Liver (tissue), 8 donors: ENCODE measurements at regions not wholly inside any gene's neighbourhood (a gene's known extent, or its start where the extent isn't known, plus 50 kb on each side); places are given as distances from the start of the nearest gene placed in this dataset.

Source experiments
- DNase-seq: peaks from one replicate; pipeline ENCODE4 v3.0.0-alpha.2; 2017; ENCODE audit warnings: low spot score
- H3K27ac ChIP-seq, 2 donors: one replicate each; pipeline ENCODE4 v1.7.0; 2013; ENCODE audit warnings: inconsistent platforms in 2 of 2, low read length in 2 of 2, control low read depth in 1 of 2, low read depth in 1 of 2, mild to moderate bottlenecking in 1 of 2
- H3K27me3 ChIP-seq, 4 donors: one replicate each; pipeline versions ENCODE4 v1.6.1 to v1.7.0; 2013; ENCODE audit warnings: low read length in 3 of 4, inconsistent platforms in 1 of 4, mild to moderate bottlenecking in 1 of 4, moderate library complexity in 1 of 4; ENCODE audit not compliant: control insufficient read depth in 4 of 4, insufficient read depth in 4 of 4
- H3K36me3 ChIP-seq, 4 donors: one replicate each; pipeline versions ENCODE4 v1.6.1 to v1.7.0; 2013; ENCODE audit warnings: low read length in 3 of 4, mild to moderate bottlenecking in 3 of 4, low read depth in 1 of 4, moderate library complexity in 1 of 4; ENCODE audit not compliant: control insufficient read depth in 4 of 4, insufficient read depth in 3 of 4
- H3K4me1 ChIP-seq, 4 donors: one replicate each; pipeline versions ENCODE4 v1.6.1 to v1.7.0; 2013; ENCODE audit warnings: low read length in 3 of 4, mild to moderate bottlenecking in 3 of 4, moderate library complexity in 1 of 4; ENCODE audit not compliant: control insufficient read depth in 4 of 4, insufficient read depth in 4 of 4
- H3K4me3 ChIP-seq, 3 donors: one replicate each; pipeline versions ENCODE4 v1.6.1 to v1.7.0; 2013; ENCODE audit warnings: low read length in 3 of 3, control low read depth in 1 of 3, low read depth in 1 of 3, mild to moderate bottlenecking in 1 of 3
- H3K9ac ChIP-seq, 2 donors: one replicate each; pipeline ENCODE4 v1.7.0; 2013; ENCODE audit warnings: low read length in 2 of 2, mild to moderate bottlenecking in 2 of 2, moderate library complexity in 2 of 2, control low read depth in 1 of 2, low read depth in 1 of 2
- H3K9me3 ChIP-seq, 4 donors: one replicate each; pipeline versions ENCODE4 v1.6.1 to v1.7.0; 2013; ENCODE audit warnings: low read length in 3 of 4; ENCODE audit not compliant: control insufficient read depth in 4 of 4
- EGR1 ChIP-seq, 2 donors: IDR thresholded peaks; 2 replicates each; pipeline ENCODE4 v1.6.1; 2016 to 2018; ENCODE audit warnings: antibody characterized with exemption in 2 of 2, low read depth in 2 of 2
- HNF4A ChIP-seq, 2 donors: conservative IDR thresholded peaks; 2 replicates each; pipeline ENCODE4 v1.6.1; 2016; ENCODE audit warnings: antibody characterized with exemption in 2 of 2, mild to moderate bottlenecking in 2 of 2
- HNF4G ChIP-seq: IDR thresholded peaks from 2 replicates; pipeline ENCODE4 v1.6.1; 2016; ENCODE audit warnings: antibody characterized with exemption
- NR2F2 ChIP-seq: IDR thresholded peaks from 2 replicates; pipeline ENCODE4 v1.6.1; 2016; ENCODE audit warnings: antibody characterized with exemption
- RAD21 ChIP-seq, 2 donors: IDR thresholded peaks; 2 replicates each; pipeline ENCODE4 v1.6.1; 2016; ENCODE audit warnings: antibody characterized with exemption in 2 of 2, mild to moderate bottlenecking in 2 of 2
- RXRA ChIP-seq, 2 donors: IDR thresholded peaks; 2 replicates each; pipeline ENCODE4 v1.6.1; 2017 to 2018; ENCODE audit warnings: antibody characterized with exemption in 2 of 2, mild to moderate bottlenecking in 1 of 2
- SP1 ChIP-seq: IDR thresholded peaks from 2 replicates; pipeline ENCODE4 v1.6.1; 2018; ENCODE audit warnings: antibody characterized with exemption, mild to moderate bottlenecking
- YY1 ChIP-seq: IDR thresholded peaks from 2 replicates; pipeline ENCODE4 v1.6.1; 2016; ENCODE audit warnings: antibody characterized with exemption, mild to moderate bottlenecking
- WGBS: extraction: QIAGEN DNeasy Blood & Tissue Kit; methylation state at CpG from one replicate; pipeline ENCODE4 v1.1.7; 2013; 5-methylcytosine and 5-hydroxymethylcytosine counted together
- TF ChIP-seq, protein P1 (sequence below): IDR thresholded peaks from 2 replicates; pipeline ENCODE4 v1.6.1; 2016; ENCODE audit warnings: antibody characterized with exemption
- TF ChIP-seq, protein P2 (sequence below): IDR thresholded peaks from 2 replicates; pipeline ENCODE4 v1.6.1; 2016; ENCODE audit warnings: antibody characterized with exemption
- TF ChIP-seq, protein P3 (sequence below): fragments of 150-350 bp; IDR thresholded peaks from 2 replicates; pipeline ENCODE4 v1.5.1; 2017; ENCODE audit warnings: improper control_type of control experiment, low read depth, low read length; ENCODE audit not compliant: missing input control
- TF ChIP-seq, protein P4 (sequence below): IDR thresholded peaks from 2 replicates; pipeline ENCODE4 v1.6.1; 2016; ENCODE audit warnings: antibody characterized with exemption
- donor health status: healthy.
- donor health status: healthy.
- donor health status: healthy.
- donor health status: healthy.
- donor health status: healthy.

DNA sequence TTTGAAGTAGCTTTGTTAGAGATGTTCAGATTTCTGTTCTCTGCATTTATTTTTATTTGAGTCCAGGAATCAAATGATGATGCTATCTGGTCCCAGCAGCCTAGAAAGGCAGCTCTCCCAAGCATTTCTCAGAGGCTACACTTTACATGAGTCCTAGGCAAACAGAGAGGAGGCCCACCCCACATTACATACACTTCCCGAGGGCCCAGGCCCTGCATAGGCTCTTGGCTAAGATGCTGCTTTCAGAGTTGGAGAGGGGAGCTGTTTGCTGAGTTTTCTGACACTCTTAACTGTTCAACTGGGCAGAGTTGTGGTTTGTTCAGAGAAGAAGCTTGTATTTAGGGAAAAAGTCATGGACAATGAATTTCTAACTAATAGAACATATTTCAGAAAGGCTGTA is 117.9 kb upstream of the RGMA start:
- Histone ChIP-seq H3K4me1 (no peaks in the 10 kb centered on the region), H3K9ac (no peak overlapping the region), H3K27ac (no peak overlapping the region), H3K36me3 (no peaks in the 10 kb centered on the region), H3K27me3 (no peaks in the 10 kb centered on the region), H3K9me3 (peaks cover 0 to 3% (median 0%) of the 10 kb centered on the region in 4 donors), H3K4me3 (no peak overlapping the region)
- DNase-seq: no peak
- 35% methylated on average over 1 of the region's 1 CpG for WGBS
- TF ChIP-seq, protein P1, sequence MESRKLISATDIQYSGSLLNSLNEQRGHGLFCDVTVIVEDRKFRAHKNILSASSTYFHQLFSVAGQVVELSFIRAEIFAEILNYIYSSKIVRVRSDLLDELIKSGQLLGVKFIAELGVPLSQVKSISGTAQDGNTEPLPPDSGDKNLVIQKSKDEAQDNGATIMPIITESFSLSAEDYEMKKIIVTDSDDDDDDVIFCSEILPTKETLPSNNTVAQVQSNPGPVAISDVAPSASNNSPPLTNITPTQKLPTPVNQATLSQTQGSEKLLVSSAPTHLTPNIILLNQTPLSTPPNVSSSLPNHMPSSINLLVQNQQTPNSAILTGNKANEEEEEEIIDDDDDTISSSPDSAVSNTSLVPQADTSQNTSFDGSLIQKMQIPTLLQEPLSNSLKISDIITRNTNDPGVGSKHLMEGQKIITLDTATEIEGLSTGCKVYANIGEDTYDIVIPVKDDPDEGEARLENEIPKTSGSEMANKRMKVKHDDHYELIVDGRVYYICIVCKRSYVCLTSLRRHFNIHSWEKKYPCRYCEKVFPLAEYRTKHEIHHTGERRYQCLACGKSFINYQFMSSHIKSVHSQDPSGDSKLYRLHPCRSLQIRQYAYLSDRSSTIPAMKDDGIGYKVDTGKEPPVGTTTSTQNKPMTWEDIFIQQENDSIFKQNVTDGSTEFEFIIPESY: no peak
- no peak for TF ChIP-seq NR2F2

DNA sequence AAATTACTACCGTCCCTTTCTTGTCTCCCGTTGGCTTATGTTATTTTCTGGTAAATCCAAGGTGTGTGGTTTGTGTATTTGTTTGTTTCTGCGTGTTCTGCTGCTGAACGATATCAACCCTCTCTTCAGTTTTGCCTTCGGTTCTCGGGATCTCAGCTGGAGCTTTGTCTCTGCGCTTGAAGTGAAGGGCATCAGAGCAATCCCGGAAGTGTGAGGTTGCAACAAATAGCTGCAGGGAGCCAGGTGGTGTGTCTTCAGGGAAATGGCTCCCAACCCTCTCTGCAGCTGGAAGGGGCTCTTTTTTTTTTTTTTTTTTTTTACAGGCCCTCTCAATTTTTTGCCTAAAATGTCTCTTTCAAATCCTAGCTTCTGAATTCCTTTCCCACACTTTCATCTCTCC is 116.4 kb upstream of the RGMA start:
- no peak for TF ChIP-seq RXRA (IDR thresholded peaks at IDR 0.05)
- TF ChIP-seq, protein P2, sequence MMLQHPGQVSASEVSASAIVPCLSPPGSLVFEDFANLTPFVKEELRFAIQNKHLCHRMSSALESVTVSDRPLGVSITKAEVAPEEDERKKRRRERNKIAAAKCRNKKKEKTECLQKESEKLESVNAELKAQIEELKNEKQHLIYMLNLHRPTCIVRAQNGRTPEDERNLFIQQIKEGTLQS: no peak
- TF ChIP-seq NR2F2: no peak
- TF ChIP-seq HNF4A (conservative IDR thresholded peaks at IDR 0.05): no peak
- TF ChIP-seq, protein P3, sequence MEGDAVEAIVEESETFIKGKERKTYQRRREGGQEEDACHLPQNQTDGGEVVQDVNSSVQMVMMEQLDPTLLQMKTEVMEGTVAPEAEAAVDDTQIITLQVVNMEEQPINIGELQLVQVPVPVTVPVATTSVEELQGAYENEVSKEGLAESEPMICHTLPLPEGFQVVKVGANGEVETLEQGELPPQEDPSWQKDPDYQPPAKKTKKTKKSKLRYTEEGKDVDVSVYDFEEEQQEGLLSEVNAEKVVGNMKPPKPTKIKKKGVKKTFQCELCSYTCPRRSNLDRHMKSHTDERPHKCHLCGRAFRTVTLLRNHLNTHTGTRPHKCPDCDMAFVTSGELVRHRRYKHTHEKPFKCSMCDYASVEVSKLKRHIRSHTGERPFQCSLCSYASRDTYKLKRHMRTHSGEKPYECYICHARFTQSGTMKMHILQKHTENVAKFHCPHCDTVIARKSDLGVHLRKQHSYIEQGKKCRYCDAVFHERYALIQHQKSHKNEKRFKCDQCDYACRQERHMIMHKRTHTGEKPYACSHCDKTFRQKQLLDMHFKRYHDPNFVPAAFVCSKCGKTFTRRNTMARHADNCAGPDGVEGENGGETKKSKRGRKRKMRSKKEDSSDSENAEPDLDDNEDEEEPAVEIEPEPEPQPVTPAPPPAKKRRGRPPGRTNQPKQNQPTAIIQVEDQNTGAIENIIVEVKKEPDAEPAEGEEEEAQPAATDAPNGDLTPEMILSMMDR: no peak
- no peak for TF ChIP-seq SP1
- TF ChIP-seq, protein P4, sequence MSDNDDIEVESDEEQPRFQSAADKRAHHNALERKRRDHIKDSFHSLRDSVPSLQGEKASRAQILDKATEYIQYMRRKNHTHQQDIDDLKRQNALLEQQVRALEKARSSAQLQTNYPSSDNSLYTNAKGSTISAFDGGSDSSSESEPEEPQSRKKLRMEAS: no peak
- WGBS: 68% methylated on average over 8 of the region's 8 CpGs
- DNase-seq: no peak

DNA sequence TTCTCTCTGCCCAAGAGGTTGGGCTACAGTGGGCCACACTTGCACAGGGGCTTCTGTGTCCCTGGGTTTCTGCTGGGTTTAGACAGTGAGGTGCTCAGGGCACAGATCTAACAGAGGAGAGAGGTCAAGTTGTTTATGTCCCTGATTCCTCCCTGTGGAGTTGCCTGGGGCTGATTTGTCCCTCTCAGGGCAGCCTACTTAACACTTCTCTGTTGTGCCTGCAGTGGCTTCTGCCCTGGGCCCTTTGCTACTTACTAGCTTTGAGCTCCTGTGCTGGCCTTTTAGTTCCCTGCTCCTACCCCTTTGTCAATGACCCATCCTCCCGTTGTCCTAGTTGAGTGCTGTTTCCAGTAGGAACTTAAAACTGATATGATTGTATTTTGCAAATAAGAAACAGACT is 114.0 kb upstream of the RGMA start:
- no peak overlapping the region for H3K4me3 ChIP-seq
- DNase-seq: no peak
- no peak overlapping the region for H3K27ac ChIP-seq
- peaks cover under 1 to 6% (median 2%) of the 10 kb centered on the region in 4 donors for H3K9me3 ChIP-seq
- WGBS: 15% methylated on average over 1 of the region's 1 CpG
- peaks cover 0 to 3% (median 0%) of the 10 kb centered on the region in 4 donors for H3K27me3 ChIP-seq
- H3K4me1 ChIP-seq: no peaks in the 10 kb centered on the region
- H3K36me3 ChIP-seq: no peaks in the 10 kb centered on the region
- TF ChIP-seq, protein P3: no peak
- TF ChIP-seq RAD21 (IDR thresholded peaks at IDR 0.05) (no peak), YY1 (no peak), HNF4A (conservative IDR thresholded peaks at IDR 0.05) (no peak), EGR1 (IDR thresholded peaks at IDR 0.05; ENCODE audit: low read depth in 2 of 2) (no peak), HNF4G (no peak), NR2F2 (no peak)
- H3K9ac ChIP-seq: no peak overlapping the region

More for the DNA sequence above, 116.4 kb upstream of the RGMA start:
- Histone ChIP-seq H3K36me3 (no peaks in the 10 kb centered on the region), H3K4me1 (no peaks in the 10 kb centered on the region), H3K9ac (no peak overlapping the region), H3K4me3 (no peak overlapping the region), H3K9me3 (no peaks in the 10 kb centered on the region), H3K27ac (no peak overlapping the region), H3K27me3 (no peaks in the 10 kb centered on the region)
